GM23248 (cell line): ENCODE measurements at regions not wholly inside any gene's neighbourhood (a gene's known extent, or its start where the extent isn't known, plus 50 kb on each side); places are given as distances from the start of the nearest gene placed in this dataset.

Source experiments
- EZH2 ChIP-seq: fragments of 200-600 bp; sonication (generic); IDR thresholded peaks from 2 replicates; pipeline ENCODE4 v1.6.1; 2018; ENCODE audit warnings: antibody characterized with exemption, mild to moderate bottlenecking; ENCODE audit not compliant: insufficient read depth, poor library complexity, severe bottlenecking
- EZH2phosphoT487 ChIP-seq: fragments of 200-600 bp; sonication (generic); IDR thresholded peaks from 2 replicates; pipeline ENCODE4 v1.6.1; 2018; ENCODE audit warnings: antibody characterized with exemption, moderate library complexity, mild to moderate bottlenecking, low read depth; ENCODE audit not compliant: insufficient read depth

GRCh38 chr4:187160486-187160885 is 436.8 kb upstream of the FAT1 start:
- TF ChIP-seq EZH2phosphoT487: no peak
- TF ChIP-seq EZH2: no peak
